Esophagus squamous epithelium (tissue), 5 donors: ENCODE measurements at regions not wholly inside any gene's neighbourhood (a gene's known extent, or its start where the extent isn't known, plus 50 kb on each side); places are given as distances from the start of the nearest gene placed in this dataset.
A peak's percentile ranks its signal among the peaks of the same experiment; 100 is the strongest.

ENCODE experiments used
- DNase-seq: peaks from one replicate; lab custom pipeline; 2025; lab: John Stamatoyannopoulos, UW
- H3K27ac ChIP-seq, 4 donors: fragments of 200-600 bp; sonication (generic); one replicate each; pipeline ENCODE4 v1.5.1; 2016 to 2019; ENCODE audit warnings: mild to moderate bottlenecking in 1 of 4
- H3K27me3 ChIP-seq, 4 donors: fragments of 200-600 bp; sonication (generic); 1 replicate in 3 of 4; 2 replicates in 1 of 4; pipeline versions ENCODE4 v1.5.1 to v1.6.0; 2017 to 2021; ENCODE audit warnings: antibody characterized with exemption in 1 of 4
- H3K36me3 ChIP-seq, 3 donors: fragments of 200-600 bp; sonication (generic); one replicate each; pipeline ENCODE4 v1.5.1; 2016 to 2019
- H3K4me1 ChIP-seq, 3 donors: fragments of 200-600 bp; sonication (generic); one replicate each; pipeline ENCODE4 v1.5.1; 2017 to 2019
- H3K4me3 ChIP-seq, 4 donors: fragments of 200-600 bp; sonication (generic); 1 replicate in 3 of 4; 2 replicates in 1 of 4; pipeline ENCODE4 v1.5.1; 2016 to 2019; ENCODE audit warnings: mild to moderate bottlenecking in 2 of 4, moderate library complexity in 1 of 4
- H3K9me3 ChIP-seq, 3 donors: fragments of 200-600 bp; sonication (generic); one replicate each; pipeline ENCODE4 v1.5.1; 2016 to 2019
- CTCF ChIP-seq, 6 experiments: fragments of 450-650 bp in 4 of 6; fragments of 200-600 bp in 2 of 6; sonication (generic) in 2 of 6; IDR thresholded peaks; one replicate each; pipeline ENCODE4 v1.5.1; 2016 to 2019; ENCODE audit warnings: antibody characterized with exemption in 6 of 6, mild to moderate bottlenecking in 4 of 6, moderate library complexity in 4 of 6
- POLR2A ChIP-seq, 4 donors: fragments of 450-650 bp; IDR thresholded peaks; one replicate each; pipeline ENCODE4 v1.6.1; 2017; ENCODE audit warnings: antibody characterized with exemption in 4 of 4, mild to moderate bottlenecking in 4 of 4, moderate library complexity in 3 of 4
- WGBS, 2 donors: methylation state at CpG; one replicate each; pipeline ENCODE4 v1.1.5; 2018; 5-methylcytosine and 5-hydroxymethylcytosine counted together
- intact Hi-C: fragments of 100-400 bp; cut with DNase I; formaldehyde crosslinking; loops from one replicate; pipeline ENCODE4 v1.15.0; 2022
- donor health status: DM: yes; HTN: yes; CAD: no.

- 32 to 49% methylated on average over 5 of the region's 5 CpGs for WGBS, 2 donors
- H3K27me3 ChIP-seq, result no peaks in the 10 kb centered on the region
- H3K36me3 ChIP-seq, result no peaks in the 10 kb centered on the region
- H3K4me3 ChIP-seq, result no peak overlapping the region
- no peak for TF ChIP-seq CTCF (IDR thresholded peaks at IDR 0.05)
- TF ChIP-seq POLR2A (IDR thresholded peaks at IDR 0.05), result no peak
- H3K27ac ChIP-seq, result peak overlapping the region in 3 of 4 donors; percentile 49 to 80 (median 75)
- H3K9me3 ChIP-seq, result no peaks in the 10 kb centered on the region
- DNase-seq, result no peak
- intact Hi-C loops, result no loop called here
- H3K4me1 ChIP-seq, result peaks cover 0 to 24% (median 15%) of the 10 kb centered on the region in 3 donors
Measured at GRCh38 chr11:130580891-130581492, 132.5 kb downstream of the ADAMTS15 start.

GRCh38 chr11:130581646-130582045 lies 133.2 kb downstream of the ADAMTS15 start:
- no peak for TF ChIP-seq POLR2A (IDR thresholded peaks at IDR 0.05)
- no peak for TF ChIP-seq CTCF (IDR thresholded peaks at IDR 0.05)
- peaks cover 0 to 25% (median 15%) of the 10 kb centered on the region in 3 donors for H3K4me1 ChIP-seq
- no peak for DNase-seq
- H3K36me3 ChIP-seq, result no peaks in the 10 kb centered on the region
- H3K4me3 ChIP-seq, result no peak overlapping the region
- 53 to 62% methylated on average over 2 of the region's 2 CpGs for WGBS, 2 donors
- no peaks in the 10 kb centered on the region for H3K27me3 ChIP-seq
- H3K9me3 ChIP-seq, result no peaks in the 10 kb centered on the region
- H3K27ac ChIP-seq, result peak overlapping the region in 3 of 4 donors; percentile 57 to 80 (median 75)
- intact Hi-C loops, result no loop called here

GRCh38 chr11:130582176-130582575 lies 133.7 kb downstream of the ADAMTS15 start:
- peak overlapping the region in 2 of 4 donors; percentile 57 to 80 for H3K27ac ChIP-seq
- TF ChIP-seq POLR2A (IDR thresholded peaks at IDR 0.05) (no peak), CTCF (IDR thresholded peaks at IDR 0.05) (no peak)
- WGBS, 2 donors, result 82 to 88% methylated on average over 5 of the region's 5 CpGs

GRCh38 chr11:130582981-130583380 lies 134.5 kb downstream of the ADAMTS15 start:
- Histone ChIP-seq H3K27ac (no peak overlapping the region), H3K4me3 (no peak overlapping the region), H3K4me1 (peaks cover 0 to 25% (median 15%) of the 10 kb centered on the region in 3 donors), H3K36me3 (no peaks in the 10 kb centered on the region), H3K9me3 (no peaks in the 10 kb centered on the region), H3K27me3 (no peaks in the 10 kb centered on the region)
- 82 to 86% methylated on average over 2 of the region's 2 CpGs for WGBS, 2 donors
- intact Hi-C loops, result no loop called here
- DNase-seq, result no peak
- TF ChIP-seq CTCF (IDR thresholded peaks at IDR 0.05) (no peak), POLR2A (IDR thresholded peaks at IDR 0.05) (no peak)

More at GRCh38 chr11:130582176-130582575, 133.7 kb downstream of the ADAMTS15 start:
- no peak for DNase-seq
- H3K27me3 ChIP-seq, result no peaks in the 10 kb centered on the region
- H3K4me1 ChIP-seq, result peaks cover 0 to 25% (median 15%) of the 10 kb centered on the region in 3 donors
- H3K4me3 ChIP-seq, result no peak overlapping the region
- H3K9me3 ChIP-seq, result no peaks in the 10 kb centered on the region
- no peaks in the 10 kb centered on the region for H3K36me3 ChIP-seq
- intact Hi-C loops, result no loop called here

GRCh38 chr11:130583801-130584211 lies 135.4 kb downstream of the ADAMTS15 start:
- H3K4me1 ChIP-seq, result peaks cover 0 to 25% (median 15%) of the 10 kb centered on the region in 3 donors
- WGBS, 2 donors, result 79 to 91% methylated on average over 3 to 4 of the region's 4 CpGs
- no peaks in the 10 kb centered on the region for H3K27me3 ChIP-seq
- no peaks in the 10 kb centered on the region for H3K9me3 ChIP-seq
- no peak for DNase-seq
- intact Hi-C loops, result no loop called here
- TF ChIP-seq POLR2A (IDR thresholded peaks at IDR 0.05) (no peak), CTCF (IDR thresholded peaks at IDR 0.05) (no peak)
- H3K27ac ChIP-seq, result no peak overlapping the region
- H3K4me3 ChIP-seq, result no peak overlapping the region
- no peaks in the 10 kb centered on the region for H3K36me3 ChIP-seq
